Mucosa of descending colon (tissue), 3 donors: ENCODE measurements at regions not wholly inside any gene's neighbourhood (a gene's known extent, or its start where the extent isn't known, plus 50 kb on each side); places are given as distances from the start of the nearest gene placed in this dataset.

Experiments
- ATAC-seq: fragments of 200-7000 bp; cut with Tn5 transposase; one replicate; pipeline ENCODE4 v1.9.1; 2020; ENCODE audit warnings: mild to moderate bottlenecking, moderate library complexity
- DNase-seq, 3 donors: peaks; one replicate each; pipeline ENCODE4 v3.0.0-alpha.2; 2020
- H3K36me3 ChIP-seq: fragments of 200-600 bp; one replicate; pipeline ENCODE4 v1.8.0; 2021; ENCODE audit warnings: low read depth, mild to moderate bottlenecking
- H3K4me1 ChIP-seq: fragments of 200-600 bp; one replicate; pipeline ENCODE4 v1.8.0; 2021; ENCODE audit warnings: low read depth, mild to moderate bottlenecking
- H3K4me3 ChIP-seq: fragments of 200-600 bp; one replicate; pipeline ENCODE4 v1.8.0; 2021; ENCODE audit warnings: mild to moderate bottlenecking
- H3K9me3 ChIP-seq: fragments of 200-600 bp; one replicate; pipeline ENCODE4 v1.8.0; 2021; ENCODE audit warnings: mild to moderate bottlenecking
- CTCF ChIP-seq: fragments of 200-600 bp; IDR thresholded peaks from one replicate; pipeline ENCODE4 v1.8.0; 2022; ENCODE audit warnings: antibody characterized with exemption, mild to moderate bottlenecking
- intact Hi-C, 2 donors: fragments of 100-400 bp; cut with DNase I in 1 of 2; cut with micrococcal nuclease in 1 of 2; formaldehyde crosslinking; loops; one replicate each; pipeline versions ENCODE4 v1.11.0 to v1.11.1; 2022; cut with DNase I, micrococcal nuclease
- donor health status: DM: no; HTN: no; CAD: no; lungs with moderate emphysema.
- donor health status: DM: no; HTN: no; CAD: no.
- donor health status: DM: no; HTN: yes; CAD: no.

GRCh38 chr6:26193467-26194328 lies 106.5 kb downstream of the HFE start:
- intact Hi-C loops = no loop called here
- DNase-seq = no peak
- ATAC-seq = no peak
- peaks cover 9% of the 10 kb centered on the region for H3K4me1 ChIP-seq
- no peak for TF ChIP-seq CTCF
- no peaks in the 10 kb centered on the region for H3K9me3 ChIP-seq
- H3K4me3 ChIP-seq = no peak overlapping the region
- no peaks in the 10 kb centered on the region for H3K36me3 ChIP-seq

- intact Hi-C loops = no loop called here
- peaks cover 9% of the 10 kb centered on the region for H3K4me1 ChIP-seq
- H3K4me3 ChIP-seq = no peak overlapping the region
- H3K36me3 ChIP-seq = no peaks in the 10 kb centered on the region
- ATAC-seq (no peak), DNase-seq (no peak)
- no peaks in the 10 kb centered on the region for H3K9me3 ChIP-seq
- TF ChIP-seq CTCF = no peak
Observed at GRCh38 chr6:26194329-26194701, 107.1 kb downstream of the HFE start.

GRCh38 chr6:26194816-26195375 lies 107.7 kb downstream of the HFE start:
- Histone ChIP-seq H3K36me3 (no peaks in the 10 kb centered on the region), H3K4me3 (peak overlapping the region; percentile 18), H3K4me1 (peaks cover 7% of the 10 kb centered on the region), H3K9me3 (no peaks in the 10 kb centered on the region)
- intact Hi-C loops = loop anchor here in 1 of 2 donors (5.0 kb wide), 1 partner anchor 38 kb away; a partner anchor contains a TSS
- no peak for TF ChIP-seq CTCF
- no peak for ATAC-seq
- no peak for DNase-seq

GRCh38 chr6:26195376-26195923 lies 108.2 kb downstream of the HFE start:
- DNase-seq (peak; percentile 87 to 96 (median 95)), ATAC-seq (peak; percentile 64)
- H3K4me3 ChIP-seq = peak overlapping the region; percentile 18
- intact Hi-C loops = loop anchor here in 1 of 2 donors (5.0 kb wide), 1 partner anchor 38 kb away; a partner anchor contains a TSS
- H3K36me3 ChIP-seq = no peaks in the 10 kb centered on the region
- H3K9me3 ChIP-seq = no peaks in the 10 kb centered on the region
- H3K4me1 ChIP-seq = peaks cover 6% of the 10 kb centered on the region
- no peak for TF ChIP-seq CTCF

- intact Hi-C loops = loop anchor here in 1 of 2 donors (5.0 kb wide), 1 partner anchor 39 kb away; a partner anchor contains a TSS
- no peak for DNase-seq
- Histone ChIP-seq H3K4me1 (peaks cover 6% of the 10 kb centered on the region), H3K4me3 (peak overlapping the region; percentile 18), H3K9me3 (no peaks in the 10 kb centered on the region), H3K36me3 (no peaks in the 10 kb centered on the region)
- TF ChIP-seq CTCF = no peak
- ATAC-seq = no peak
Observed at GRCh38 chr6:26195924-26196845, 109.0 kb downstream of the HFE start.
